Gastroesophageal sphincter (tissue), 4 donors: ENCODE measurements at regions not wholly inside any gene's neighbourhood (a gene's known extent, or its start where the extent isn't known, plus 50 kb on each side); places are given as distances from the start of the nearest gene placed in this dataset.

Experiments used
- ATAC-seq: fragments of 150-250 bp; one replicate; pipeline ENCODE4 v1.9.1; 2016; ENCODE audit warnings: mild to moderate bottlenecking, moderate library complexity
- H3K27ac ChIP-seq, 4 donors: fragments of 200-600 bp; sonication (generic) in 3 of 4; 1 replicate in 3 of 4; 2 replicates in 1 of 4; pipeline ENCODE4 v1.5.1; 2016 to 2019
- H3K27me3 ChIP-seq: fragments of 200-600 bp; sonication (generic); one replicate; pipeline ENCODE4 v1.5.1; 2019
- H3K36me3 ChIP-seq, 2 donors: fragments of 200-600 bp; sonication (generic); one replicate each; pipeline ENCODE4 v1.5.1; 2019; ENCODE audit warnings: control low read depth in 1 of 2
- H3K4me1 ChIP-seq, 3 donors: fragments of 200-600 bp; sonication (generic); 1 replicate in 2 of 3; 2 replicates in 1 of 3; pipeline ENCODE4 v1.5.1; 2016 to 2019; ENCODE audit warnings: control low read depth in 2 of 3
- H3K4me3 ChIP-seq, 2 donors: fragments of 200-600 bp; sonication (generic); one replicate each; pipeline ENCODE4 v1.5.1; 2019; ENCODE audit warnings: mild to moderate bottlenecking in 1 of 2, moderate library complexity in 1 of 2
- H3K9me3 ChIP-seq, 3 donors: fragments of 200-600 bp; sonication (generic); one replicate each; pipeline ENCODE4 v1.5.1; 2017 to 2019; ENCODE audit warnings: control low read depth in 2 of 3
- EP300 ChIP-seq: sonication (generic); formaldehyde crosslinking; IDR thresholded peaks from one replicate; pipeline ENCODE4 v1.6.1; 2017; ENCODE audit warnings: antibody characterized with exemption, mild to moderate bottlenecking
- POLR2A ChIP-seq, 2 donors: fragments of 450-650 bp; IDR thresholded peaks; one replicate each; pipeline ENCODE4 v1.6.1; 2017; ENCODE audit warnings: antibody characterized with exemption in 2 of 2, mild to moderate bottlenecking in 2 of 2, moderate library complexity in 1 of 2
- POLR2AphosphoS5 ChIP-seq: sonication (generic); formaldehyde crosslinking; IDR thresholded peaks from one replicate; pipeline ENCODE4 v1.6.1; 2017; ENCODE audit warnings: antibody characterized with exemption
- WGBS, 2 donors: methylation state at CpG; one replicate each; pipeline ENCODE4 v1.1.5; 2018; ENCODE audit warnings: low coverage in 1 of 2; 5-methylcytosine and 5-hydroxymethylcytosine counted together
- TF ChIP-seq, protein P1 (sequence below), 4 experiments: fragments of 200-600 bp in 2 of 4; fragments of 450-650 bp in 2 of 4; sonication (generic) in 1 of 4; IDR thresholded peaks; one replicate each; pipeline ENCODE4 v1.5.1; 2017 to 2019; ENCODE audit warnings: antibody characterized with exemption in 4 of 4, mild to moderate bottlenecking in 2 of 4, moderate library complexity in 2 of 4

GRCh38 chr5:27479859-27480258, 441.5 kb upstream of the CDH9 start:
- no peak overlapping the region for H3K27ac ChIP-seq
- TF ChIP-seq EP300 (no peak), POLR2A (IDR thresholded peaks at IDR 0.05) (no peak), POLR2AphosphoS5 (no peak)
- TF ChIP-seq, protein P1, sequence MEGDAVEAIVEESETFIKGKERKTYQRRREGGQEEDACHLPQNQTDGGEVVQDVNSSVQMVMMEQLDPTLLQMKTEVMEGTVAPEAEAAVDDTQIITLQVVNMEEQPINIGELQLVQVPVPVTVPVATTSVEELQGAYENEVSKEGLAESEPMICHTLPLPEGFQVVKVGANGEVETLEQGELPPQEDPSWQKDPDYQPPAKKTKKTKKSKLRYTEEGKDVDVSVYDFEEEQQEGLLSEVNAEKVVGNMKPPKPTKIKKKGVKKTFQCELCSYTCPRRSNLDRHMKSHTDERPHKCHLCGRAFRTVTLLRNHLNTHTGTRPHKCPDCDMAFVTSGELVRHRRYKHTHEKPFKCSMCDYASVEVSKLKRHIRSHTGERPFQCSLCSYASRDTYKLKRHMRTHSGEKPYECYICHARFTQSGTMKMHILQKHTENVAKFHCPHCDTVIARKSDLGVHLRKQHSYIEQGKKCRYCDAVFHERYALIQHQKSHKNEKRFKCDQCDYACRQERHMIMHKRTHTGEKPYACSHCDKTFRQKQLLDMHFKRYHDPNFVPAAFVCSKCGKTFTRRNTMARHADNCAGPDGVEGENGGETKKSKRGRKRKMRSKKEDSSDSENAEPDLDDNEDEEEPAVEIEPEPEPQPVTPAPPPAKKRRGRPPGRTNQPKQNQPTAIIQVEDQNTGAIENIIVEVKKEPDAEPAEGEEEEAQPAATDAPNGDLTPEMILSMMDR (IDR thresholded peaks at IDR 0.05) = no peak

GRCh38 chr5:27477550-27477949, 439.2 kb upstream of the CDH9 start:
- no peaks in the 10 kb centered on the region for H3K36me3 ChIP-seq
- WGBS, 2 donors = 40 to 69% methylated on average over 1 to 4 of the region's 4 CpGs
- TF ChIP-seq POLR2AphosphoS5 (no peak), EP300 (no peak), POLR2A (IDR thresholded peaks at IDR 0.05) (no peak)
- TF ChIP-seq, protein P1 (IDR thresholded peaks at IDR 0.05) = no peak
- H3K9me3 ChIP-seq = peaks cover 0 to 19% (median 0%) of the 10 kb centered on the region in 3 donors
- H3K27ac ChIP-seq = no peak overlapping the region
- no peak overlapping the region for H3K4me3 ChIP-seq
- no peaks in the 10 kb centered on the region for H3K27me3 ChIP-seq
- no peak for ATAC-seq
- H3K4me1 ChIP-seq = no peaks in the 10 kb centered on the region

More at GRCh38 chr5:27479859-27480258, 441.5 kb upstream of the CDH9 start:
- H3K4me3 ChIP-seq = no peak overlapping the region
- H3K9me3 ChIP-seq = peaks cover 0 to 19% (median 0%) of the 10 kb centered on the region in 3 donors
- ATAC-seq = no peak
- no peaks in the 10 kb centered on the region for H3K36me3 ChIP-seq
- 63 to 79% methylated on average over 4 of the region's 4 CpGs for WGBS, 2 donors
- H3K27me3 ChIP-seq = no peaks in the 10 kb centered on the region
- H3K4me1 ChIP-seq = no peaks in the 10 kb centered on the region

GRCh38 chr5:27476356-27476988, 438.1 kb upstream of the CDH9 start:
- Histone ChIP-seq H3K9me3 (peaks cover 0 to 19% (median 0%) of the 10 kb centered on the region in 3 donors), H3K27ac (no peak overlapping the region), H3K27me3 (no peaks in the 10 kb centered on the region), H3K4me3 (no peak overlapping the region), H3K4me1 (no peaks in the 10 kb centered on the region), H3K36me3 (no peaks in the 10 kb centered on the region)
- 72 to 77% methylated on average over 2 of the region's 2 CpGs for WGBS, 2 donors
- ATAC-seq = no peak
- TF ChIP-seq POLR2A (IDR thresholded peaks at IDR 0.05) = no peak
- TF ChIP-seq, protein P1 (IDR thresholded peaks at IDR 0.05) = no peak
- TF ChIP-seq POLR2AphosphoS5 = no peak
- TF ChIP-seq EP300 = no peak

DNA sequence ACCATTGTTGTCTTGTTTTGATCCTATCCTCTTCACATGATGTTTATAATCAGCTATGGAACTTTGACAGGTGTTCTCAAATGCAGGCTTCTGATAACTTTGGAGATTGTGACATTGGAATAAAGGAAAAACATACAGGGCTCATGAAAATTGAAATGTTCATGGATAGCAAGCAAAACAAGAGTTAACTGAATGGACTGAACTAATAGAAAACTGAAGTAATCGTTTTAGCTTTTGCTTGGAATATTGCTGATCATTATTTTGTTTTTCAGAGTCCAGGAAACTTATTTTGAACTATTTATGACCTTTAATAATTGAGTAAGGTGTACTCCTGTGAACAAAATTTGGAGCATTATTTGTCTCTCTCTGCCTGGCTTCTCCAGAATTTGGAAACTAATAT, 436.7 kb upstream of the CDH9 start:
- Histone ChIP-seq H3K27me3 (no peaks in the 10 kb centered on the region), H3K9me3 (peaks cover 0 to 19% (median 0%) of the 10 kb centered on the region in 3 donors), H3K27ac (no peak overlapping the region), H3K4me1 (no peaks in the 10 kb centered on the region), H3K4me3 (no peak overlapping the region), H3K36me3 (no peaks in the 10 kb centered on the region)
- ATAC-seq = no peak
- TF ChIP-seq EP300 = no peak
- 45 to 60% methylated on average over 1 of the region's 1 CpG for WGBS, 2 donors

DNA sequence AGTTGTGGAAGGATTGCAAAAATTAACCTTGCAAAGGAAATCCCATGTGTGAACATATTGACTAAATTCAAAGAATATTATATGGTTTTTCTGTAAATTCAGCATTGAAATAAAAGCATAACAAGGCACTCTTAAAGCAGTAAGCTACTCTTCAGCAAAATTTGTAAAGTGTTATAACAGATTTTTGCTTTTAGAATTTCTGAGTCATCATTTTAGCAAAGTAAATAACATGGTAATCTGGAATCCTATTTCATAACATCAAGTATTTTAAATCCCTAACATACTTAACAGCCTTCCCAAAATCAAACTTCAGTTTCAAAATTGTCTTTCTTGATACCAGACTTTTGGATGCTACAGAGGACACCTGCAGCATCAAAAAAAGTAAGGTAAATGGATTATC, 436.0 kb upstream of the CDH9 start:
- H3K27me3 ChIP-seq = no peaks in the 10 kb centered on the region
- no peaks in the 10 kb centered on the region for H3K36me3 ChIP-seq
- ATAC-seq = no peak
- H3K4me3 ChIP-seq = no peak overlapping the region
- TF ChIP-seq POLR2A (IDR thresholded peaks at IDR 0.05) (no peak), EP300 (no peak), POLR2AphosphoS5 (no peak)
- TF ChIP-seq, protein P1 (IDR thresholded peaks at IDR 0.05) = no peak
- no peak overlapping the region for H3K27ac ChIP-seq
- H3K9me3 ChIP-seq = peaks cover 0 to 19% (median 0%) of the 10 kb centered on the region in 3 donors
- H3K4me1 ChIP-seq = no peaks in the 10 kb centered on the region
